Naive B cell (primary cell): ENCODE measurements at regions not wholly inside any gene's neighbourhood (a gene's known extent, or its start where the extent isn't known, plus 50 kb on each side); places are given as distances from the start of the nearest gene placed in this dataset.

Source experiments
- ATAC-seq, 2 donors: fragments of 150-1000 bp; cut with Tn5 transposase; 2 replicates each; pipeline ENCODE4 v1.10.0; 2021; ENCODE audit warnings: low read depth in 2 of 2, mild to moderate bottlenecking in 2 of 2, moderate library complexity in 2 of 2
- DNase-seq: peaks from one replicate; pipeline ENCODE4 v3.0.0; 2022
- H3K27ac Mint-ChIP-seq, 6 donors: one replicate each; pipeline ENCODE4 v1.8.0; 2020 to 2022; ENCODE audit warnings: mild to moderate bottlenecking in 6 of 6, mixed read lengths in 6 of 6, moderate library complexity in 5 of 6, inconsistent platforms in 2 of 6
- H3K27me3 Mint-ChIP-seq, 3 donors: one replicate each; pipeline ENCODE4 v1.8.0; 2021 to 2022; ENCODE audit warnings: mixed read lengths in 3 of 3, mild to moderate bottlenecking in 1 of 3
- H3K36me3 Mint-ChIP-seq, 2 donors: one replicate each; pipeline ENCODE4 v1.8.0; 2020 to 2022; ENCODE audit warnings: mixed read lengths in 2 of 2, inconsistent platforms in 1 of 2, mild to moderate bottlenecking in 1 of 2
- H3K4me1 Mint-ChIP-seq, 3 donors: one replicate each; pipeline ENCODE4 v1.8.0; 2020 to 2022; ENCODE audit warnings: mixed read lengths in 3 of 3, inconsistent platforms in 1 of 3, mild to moderate bottlenecking in 1 of 3, moderate library complexity in 1 of 3
- H3K4me3 Mint-ChIP-seq, 8 donors: one replicate each; pipeline ENCODE4 v1.8.0; 2020 to 2022; ENCODE audit warnings: mild to moderate bottlenecking in 8 of 8, mixed read lengths in 8 of 8, moderate library complexity in 8 of 8, inconsistent platforms in 2 of 8
- H3K9me3 Mint-ChIP-seq, 7 donors: one replicate each; pipeline ENCODE4 v1.8.0; 2020 to 2022; ENCODE audit warnings: mixed read lengths in 7 of 7, mild to moderate bottlenecking in 5 of 7, inconsistent platforms in 2 of 7, moderate library complexity in 1 of 7

DNA sequence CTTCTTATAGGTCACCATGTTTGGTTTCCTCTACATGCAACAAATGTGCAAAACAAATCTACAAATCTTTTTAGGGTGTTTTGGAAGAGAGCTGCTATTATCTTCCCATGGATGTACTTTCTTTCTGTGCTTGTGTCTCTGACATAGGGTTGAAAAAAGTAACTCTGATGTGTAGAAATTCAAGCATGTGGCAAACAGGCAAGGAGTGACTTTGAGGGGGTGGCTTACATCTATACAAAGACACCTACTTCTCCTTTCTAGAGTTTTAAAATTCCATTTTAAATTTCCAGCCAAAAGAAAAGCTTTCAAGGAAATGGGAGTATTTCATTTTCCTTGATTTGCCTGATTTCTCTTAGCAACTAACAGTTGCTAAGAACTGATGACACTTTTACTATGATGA lies 904.8 kb upstream of the CELF4 start:
- H3K27me3 Mint-ChIP-seq = no peaks in the 10 kb centered on the region
- H3K4me1 Mint-ChIP-seq = no peaks in the 10 kb centered on the region
- ATAC-seq = no peak
- no peak overlapping the region for H3K4me3 Mint-ChIP-seq
- DNase-seq = no peak
- no peak overlapping the region for H3K27ac Mint-ChIP-seq
- H3K36me3 Mint-ChIP-seq = no peaks in the 10 kb centered on the region
- H3K9me3 Mint-ChIP-seq = peaks cover 0 to 3% (median 0%) of the 10 kb centered on the region in 7 donors

DNA sequence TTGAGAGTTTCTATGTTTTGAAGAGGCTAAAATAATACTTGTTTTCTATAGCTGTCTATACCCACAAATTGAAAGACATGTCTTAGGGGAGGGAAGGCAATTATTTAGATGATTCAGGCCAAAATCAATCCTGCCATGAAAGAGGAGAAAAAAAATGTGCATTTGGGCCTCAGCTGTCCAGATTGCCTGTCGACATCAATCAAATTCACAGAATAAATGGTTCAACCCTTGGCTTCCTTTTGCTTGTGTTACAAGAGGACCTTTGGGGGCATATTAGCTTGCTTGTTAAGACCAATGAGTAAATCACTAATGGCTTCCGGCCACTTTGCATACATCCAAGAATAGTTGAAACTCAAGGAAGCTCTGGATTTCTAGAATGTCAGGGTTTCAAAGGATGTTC lies 900.8 kb upstream of the CELF4 start:
- no peak for ATAC-seq
- no peaks in the 10 kb centered on the region for H3K4me1 Mint-ChIP-seq
- no peak overlapping the region for H3K27ac Mint-ChIP-seq
- H3K27me3 Mint-ChIP-seq = no peaks in the 10 kb centered on the region
- H3K9me3 Mint-ChIP-seq = peaks cover 0 to 1% (median 0%) of the 10 kb centered on the region in 7 donors
- H3K36me3 Mint-ChIP-seq = no peaks in the 10 kb centered on the region
- no peak for DNase-seq
- no peak overlapping the region for H3K4me3 Mint-ChIP-seq

DNA sequence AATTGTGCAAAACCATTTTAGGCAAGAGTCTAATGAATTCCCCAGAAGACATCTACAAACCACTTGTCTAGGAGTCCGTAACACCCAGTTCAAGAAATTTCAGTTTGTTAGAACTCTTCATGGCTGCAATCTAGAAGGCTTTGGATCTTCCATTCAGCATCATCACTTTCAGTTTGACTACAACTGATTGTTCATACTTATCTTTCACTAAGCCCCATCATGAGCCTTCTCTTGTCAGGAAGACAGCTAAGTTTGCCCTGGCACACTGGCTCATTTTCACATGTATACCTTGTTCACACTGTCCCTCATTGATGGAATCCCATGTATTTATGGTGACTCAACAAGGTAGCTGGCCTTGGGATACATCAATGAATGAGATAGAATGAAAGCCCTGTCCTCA lies 898.4 kb upstream of the CELF4 start:
- no peaks in the 10 kb centered on the region for H3K36me3 Mint-ChIP-seq

DNA sequence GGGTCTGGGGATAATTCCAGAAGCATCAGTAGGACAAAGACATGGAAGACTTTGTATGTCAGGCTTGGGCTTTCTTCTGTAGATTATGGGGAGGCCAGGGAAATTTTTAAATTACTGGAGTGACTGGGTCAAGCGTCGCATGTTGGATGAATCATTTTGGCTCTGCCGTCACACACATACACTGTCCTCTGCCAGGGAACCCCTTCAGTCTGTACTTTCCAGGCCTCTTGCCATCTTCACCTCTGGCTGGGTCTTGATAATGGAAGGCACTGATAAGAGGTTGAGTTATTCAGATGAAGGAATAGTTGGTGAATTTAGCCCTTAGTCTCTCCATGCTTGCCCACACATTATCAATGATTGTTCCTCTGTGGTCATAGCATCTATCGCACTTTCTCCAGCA lies 895.1 kb upstream of the CELF4 start:
- Mint-ChIP-seq H3K27me3 (no peaks in the 10 kb centered on the region), H3K36me3 (no peaks in the 10 kb centered on the region), H3K9me3 (peaks cover 0 to 2% (median 0%) of the 10 kb centered on the region in 7 donors), H3K27ac (no peak overlapping the region), H3K4me1 (no peaks in the 10 kb centered on the region), H3K4me3 (no peak overlapping the region)
- no peak for ATAC-seq
- DNase-seq = no peak

More for the DNA sequence above, 898.4 kb upstream of the CELF4 start:
- Mint-ChIP-seq H3K4me1 (no peaks in the 10 kb centered on the region), H3K4me3 (no peak overlapping the region), H3K27me3 (no peaks in the 10 kb centered on the region), H3K9me3 (peaks cover 0 to under 1% (median 0%) of the 10 kb centered on the region in 7 donors), H3K27ac (no peak overlapping the region)
- DNase-seq (no peak), ATAC-seq (no peak)

DNA sequence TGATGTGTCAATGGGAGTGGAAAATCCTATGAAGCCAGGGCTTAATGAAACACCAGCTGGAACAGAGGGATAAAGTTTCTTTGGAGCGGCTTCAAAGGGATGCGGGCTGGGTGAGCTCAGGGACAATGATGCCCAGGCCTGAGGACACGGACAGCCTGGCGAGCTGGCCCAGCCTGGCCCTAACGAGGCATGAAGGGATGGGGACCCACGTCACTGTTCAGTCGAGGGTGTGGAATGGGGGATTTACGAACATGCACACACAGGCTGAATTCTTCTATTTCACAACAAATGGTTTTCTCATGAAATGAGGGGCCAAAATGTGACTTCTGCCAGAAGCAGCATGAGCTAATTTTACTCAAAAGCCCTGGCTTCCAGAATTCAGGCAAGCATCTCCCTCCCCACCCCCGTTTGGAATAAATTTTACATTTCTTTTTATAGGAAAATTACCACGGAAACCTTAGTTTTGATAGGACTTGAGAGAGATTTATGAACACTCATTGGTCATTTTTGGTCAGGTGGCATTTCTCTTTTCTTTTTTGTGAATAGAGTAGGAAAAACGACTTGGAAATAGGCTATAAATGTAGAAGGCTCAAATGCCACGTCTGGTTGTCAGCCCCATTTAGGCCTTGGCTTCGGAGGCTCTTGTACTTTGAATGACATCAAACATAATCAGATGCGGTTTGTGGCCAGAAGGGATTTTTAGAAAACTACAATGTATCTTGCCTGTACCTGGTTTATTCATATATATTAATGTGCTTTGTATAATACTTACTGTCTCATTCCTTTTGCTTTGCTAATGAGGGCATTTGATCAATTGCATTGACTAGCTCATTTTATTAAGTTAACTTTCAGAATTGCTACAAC lies 893.8 kb upstream of the CELF4 start:
- H3K9me3 Mint-ChIP-seq = peaks cover 0 to 2% (median 0%) of the 10 kb centered on the region in 7 donors
- H3K36me3 Mint-ChIP-seq = no peaks in the 10 kb centered on the region

DNA sequence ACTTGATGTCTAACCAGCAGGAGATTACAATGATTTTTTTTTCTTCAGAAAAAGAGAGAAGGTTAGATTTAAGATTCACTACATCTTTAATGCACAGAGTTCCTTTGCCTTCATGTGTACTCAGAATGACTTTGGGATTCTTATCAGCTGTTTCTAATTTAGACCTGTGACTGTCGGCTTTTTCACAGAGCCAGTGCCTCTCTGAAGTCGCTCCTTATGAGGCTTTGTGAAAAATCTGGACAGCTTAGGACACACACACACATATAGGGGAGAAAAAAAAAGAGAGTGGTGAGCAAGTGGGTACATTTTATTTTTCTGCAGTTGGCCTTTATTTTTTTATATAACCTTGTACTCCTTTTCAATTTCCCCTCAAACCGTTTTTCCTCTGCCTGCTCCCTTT lies 893.1 kb upstream of the CELF4 start:
- Mint-ChIP-seq H3K27ac (no peak overlapping the region), H3K27me3 (no peaks in the 10 kb centered on the region), H3K36me3 (no peaks in the 10 kb centered on the region), H3K4me1 (no peaks in the 10 kb centered on the region), H3K9me3 (peaks cover 0 to 2% (median 0%) of the 10 kb centered on the region in 7 donors), H3K4me3 (no peak overlapping the region)
- no peak for DNase-seq
- no peak for ATAC-seq

More for the DNA sequence above, 893.8 kb upstream of the CELF4 start:
- ATAC-seq (no peak), DNase-seq (no peak)
- H3K27ac Mint-ChIP-seq = no peak overlapping the region
- H3K4me1 Mint-ChIP-seq = no peaks in the 10 kb centered on the region
- H3K27me3 Mint-ChIP-seq = no peaks in the 10 kb centered on the region
- H3K4me3 Mint-ChIP-seq = no peak overlapping the region

DNA sequence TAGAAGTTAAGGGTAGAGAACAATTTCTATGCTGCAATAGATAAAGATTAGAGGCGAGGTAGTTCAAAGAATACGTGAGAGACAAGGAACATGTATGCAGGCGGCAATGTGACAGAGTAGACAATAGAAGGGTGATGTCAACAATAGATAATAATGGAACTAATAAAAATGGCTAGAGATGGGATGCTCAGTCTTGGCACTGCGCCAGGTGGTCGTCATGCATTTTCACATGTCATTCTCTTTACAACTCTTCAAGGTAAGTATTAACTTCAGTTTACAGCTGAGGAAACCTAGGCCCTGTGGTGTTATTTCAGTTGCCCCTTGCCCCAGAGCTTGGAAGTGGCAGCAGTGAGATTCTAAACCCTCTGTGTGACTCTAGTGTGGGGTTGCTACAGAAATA lies 890.7 kb upstream of the CELF4 start:
- DNase-seq = no peak
- H3K36me3 Mint-ChIP-seq = no peaks in the 10 kb centered on the region
- H3K4me3 Mint-ChIP-seq = no peak overlapping the region
- H3K9me3 Mint-ChIP-seq = peaks cover 0 to 4% (median 0%) of the 10 kb centered on the region in 7 donors
- no peak for ATAC-seq
- H3K27ac Mint-ChIP-seq = no peak overlapping the region
- no peaks in the 10 kb centered on the region for H3K27me3 Mint-ChIP-seq
- H3K4me1 Mint-ChIP-seq = no peaks in the 10 kb centered on the region

DNA sequence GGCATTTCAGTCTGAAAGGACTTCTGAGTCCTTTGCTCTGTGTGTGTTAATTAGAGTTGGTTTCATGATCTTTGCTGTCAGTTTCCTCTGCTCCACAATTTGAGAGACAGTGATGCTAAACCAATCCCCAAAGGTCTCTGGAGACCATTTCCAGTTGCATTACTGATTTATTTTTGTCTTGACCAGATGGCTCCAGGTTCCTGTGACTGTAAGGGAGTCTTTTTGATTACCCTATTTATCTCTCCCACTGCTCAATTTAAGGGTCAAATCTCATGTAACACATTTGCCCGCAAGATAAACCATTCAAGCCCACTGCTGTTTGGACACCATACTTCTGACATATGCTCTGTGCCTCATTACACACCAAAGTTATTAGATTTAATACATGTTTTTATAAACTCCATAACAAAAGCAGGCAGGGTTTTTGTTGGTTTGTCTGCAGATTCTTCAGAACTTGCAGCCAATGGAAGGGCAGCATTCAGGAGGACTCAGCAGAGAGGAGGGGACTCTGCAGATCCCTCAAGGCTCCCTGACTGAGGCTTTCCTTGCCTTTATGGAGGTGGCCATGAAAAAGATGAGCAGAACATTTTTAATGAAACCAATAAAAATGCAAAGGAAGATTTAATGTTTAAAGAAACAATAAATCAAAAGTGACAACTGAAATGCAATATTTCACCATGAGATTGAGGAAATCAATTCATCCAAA lies 889.3 kb upstream of the CELF4 start:
- H3K4me3 Mint-ChIP-seq = no peak overlapping the region
- DNase-seq (no peak), ATAC-seq (no peak)
- no peaks in the 10 kb centered on the region for H3K27me3 Mint-ChIP-seq
- H3K9me3 Mint-ChIP-seq = peaks cover 0 to 4% (median 0%) of the 10 kb centered on the region in 7 donors
- no peak overlapping the region for H3K27ac Mint-ChIP-seq
- no peaks in the 10 kb centered on the region for H3K36me3 Mint-ChIP-seq
- no peaks in the 10 kb centered on the region for H3K4me1 Mint-ChIP-seq

DNA sequence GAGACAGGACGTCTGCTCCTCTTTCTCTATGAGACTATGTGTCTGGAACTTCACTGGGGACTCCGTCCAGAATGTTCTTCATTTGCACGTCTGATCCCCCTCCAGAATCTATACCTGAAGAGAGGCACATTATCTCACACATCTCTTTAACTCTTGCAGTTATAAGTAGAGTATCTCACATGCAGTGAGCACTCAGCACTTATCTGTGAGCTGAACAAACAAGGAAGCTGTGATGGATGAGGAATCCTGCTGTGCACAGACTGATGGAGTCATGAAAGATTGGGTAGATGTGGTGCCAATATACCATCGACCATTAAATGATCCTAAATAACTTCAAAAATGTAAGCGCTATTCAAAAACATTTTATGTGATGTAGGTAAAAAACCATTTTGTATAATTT lies 888.3 kb upstream of the CELF4 start:
- Mint-ChIP-seq H3K27me3 (no peaks in the 10 kb centered on the region), H3K36me3 (no peaks in the 10 kb centered on the region), H3K4me1 (no peaks in the 10 kb centered on the region), H3K27ac (no peak overlapping the region), H3K4me3 (no peak overlapping the region), H3K9me3 (peaks cover 0 to 4% (median 0%) of the 10 kb centered on the region in 7 donors)
- DNase-seq (no peak), ATAC-seq (no peak)

DNA sequence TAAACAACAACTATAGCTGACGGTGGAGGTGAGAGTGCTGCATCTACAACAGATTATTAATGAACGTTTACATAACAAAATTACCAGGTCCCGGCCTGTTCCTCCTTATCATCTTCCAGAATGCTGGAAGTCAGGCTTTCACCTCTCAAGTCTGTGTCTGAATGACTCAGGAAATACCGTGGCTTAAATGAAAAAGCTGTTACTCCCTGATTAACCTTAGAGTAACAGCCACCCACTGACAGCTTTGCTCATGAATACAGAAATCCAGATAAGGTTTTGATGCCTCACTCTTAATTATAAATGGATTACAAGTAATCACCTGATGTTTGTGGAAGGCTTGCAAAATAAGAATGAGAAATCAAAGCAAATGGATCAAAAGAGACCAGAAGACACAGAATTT lies 885.3 kb upstream of the CELF4 start:
- no peaks in the 10 kb centered on the region for H3K4me1 Mint-ChIP-seq
- DNase-seq = no peak
- H3K36me3 Mint-ChIP-seq = no peaks in the 10 kb centered on the region
- H3K9me3 Mint-ChIP-seq = peaks cover 0 to 4% (median 0%) of the 10 kb centered on the region in 7 donors
- H3K27me3 Mint-ChIP-seq = no peaks in the 10 kb centered on the region
- ATAC-seq = no peak
- no peak overlapping the region for H3K4me3 Mint-ChIP-seq
- no peak overlapping the region for H3K27ac Mint-ChIP-seq

DNA sequence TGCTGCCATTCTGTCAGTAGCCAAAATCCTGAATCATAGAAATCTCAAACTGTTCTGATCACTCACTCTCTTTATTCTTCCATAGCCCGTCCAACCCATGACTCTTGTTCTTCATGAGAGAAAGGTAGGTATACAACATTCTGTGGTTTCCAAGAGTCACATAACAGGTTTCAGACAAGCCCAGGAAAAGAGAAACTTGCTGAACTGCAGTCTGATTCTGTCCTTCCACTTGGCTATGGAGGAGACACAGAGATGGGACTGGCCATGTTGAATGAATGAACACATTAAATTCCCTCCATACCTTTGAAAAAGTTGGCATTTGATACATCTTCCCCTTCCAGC lies 880.2 kb upstream of the CELF4 start:
- Mint-ChIP-seq H3K36me3 (no peaks in the 10 kb centered on the region), H3K4me3 (no peak overlapping the region)

DNA sequence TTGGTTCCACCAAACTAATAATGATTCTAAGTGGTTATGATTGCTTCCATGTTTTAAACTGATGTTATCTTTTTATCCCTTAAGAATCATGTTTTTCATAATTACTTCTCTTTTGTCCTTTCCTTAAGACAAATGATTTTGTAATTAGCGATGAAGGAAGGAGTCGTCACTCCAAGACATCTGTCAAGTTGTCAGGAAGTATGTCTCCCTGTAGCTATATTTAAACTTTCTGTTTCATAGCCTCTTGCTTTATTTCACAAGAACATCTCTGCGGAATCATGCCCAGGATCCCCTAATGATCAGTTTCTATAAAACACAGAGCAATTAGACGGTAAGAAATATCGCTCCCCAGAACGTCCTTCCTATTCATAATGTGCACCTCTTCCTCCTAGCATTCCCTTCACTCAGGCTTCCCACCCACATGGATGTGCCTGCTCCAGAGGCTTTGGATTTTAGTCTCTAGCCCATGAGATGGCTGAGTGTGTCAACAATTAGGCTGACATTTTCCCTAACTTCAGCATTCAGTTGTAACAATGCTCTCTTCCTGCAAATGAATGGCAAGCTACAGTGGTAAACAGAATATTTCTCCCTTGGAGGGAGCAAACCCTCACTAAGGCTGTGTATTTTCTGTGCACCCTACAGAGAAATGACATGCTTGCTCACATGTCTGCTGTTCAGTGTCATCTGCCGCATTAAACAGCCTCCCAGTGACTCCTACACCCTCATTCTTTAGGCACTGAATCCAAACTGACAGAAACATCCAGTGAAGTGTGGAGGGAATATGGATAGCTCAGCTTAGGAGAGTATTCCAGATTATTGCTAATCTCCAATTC lies 879.6 kb upstream of the CELF4 start:
- H3K4me1 Mint-ChIP-seq = no peaks in the 10 kb centered on the region
- H3K4me3 Mint-ChIP-seq = no peak overlapping the region
- H3K9me3 Mint-ChIP-seq = peaks cover 0 to 2% (median 0%) of the 10 kb centered on the region in 7 donors
- no peaks in the 10 kb centered on the region for H3K36me3 Mint-ChIP-seq
- ATAC-seq = no peak
- peak overlapping the region in 1 of 6 donors; percentile 14 for H3K27ac Mint-ChIP-seq
- no peaks in the 10 kb centered on the region for H3K27me3 Mint-ChIP-seq
- no peak for DNase-seq

More for the DNA sequence above, 880.2 kb upstream of the CELF4 start:
- H3K4me1 Mint-ChIP-seq = no peaks in the 10 kb centered on the region
- DNase-seq = no peak
- H3K27ac Mint-ChIP-seq = no peak overlapping the region
- H3K9me3 Mint-ChIP-seq = peaks cover 0 to 2% (median 0%) of the 10 kb centered on the region in 7 donors
- H3K27me3 Mint-ChIP-seq = no peaks in the 10 kb centered on the region
- ATAC-seq = no peak

DNA sequence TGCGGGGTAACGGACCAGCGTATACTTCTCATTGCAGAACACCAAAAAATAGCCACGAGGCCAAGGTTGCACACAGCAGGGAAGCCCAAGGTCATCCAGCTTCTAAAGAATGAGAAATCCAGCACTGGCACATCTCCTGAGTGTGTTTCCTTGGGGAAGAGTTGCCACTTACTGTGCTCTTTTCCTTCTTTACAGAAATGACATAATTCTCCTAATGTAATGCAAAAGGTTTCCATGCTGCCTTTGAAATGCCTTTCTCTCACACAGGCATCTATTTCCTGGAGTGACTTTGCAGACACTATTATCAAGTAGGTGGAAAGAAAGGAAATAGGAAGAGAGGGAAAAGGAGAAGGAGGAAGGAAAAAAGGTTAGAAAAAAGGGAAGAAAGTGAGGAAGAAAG lies 862.1 kb upstream of the CELF4 start:
- no peak overlapping the region for H3K4me3 Mint-ChIP-seq
- no peaks in the 10 kb centered on the region for H3K27me3 Mint-ChIP-seq
- ATAC-seq (no peak), DNase-seq (no peak)
- peaks cover 0 to 4% (median 0%) of the 10 kb centered on the region in 7 donors for H3K9me3 Mint-ChIP-seq
- no peaks in the 10 kb centered on the region for H3K4me1 Mint-ChIP-seq
- H3K27ac Mint-ChIP-seq = no peak overlapping the region
- no peaks in the 10 kb centered on the region for H3K36me3 Mint-ChIP-seq
